ENCODE measurements at regions not wholly inside any gene's neighbourhood (a gene's known extent, or its start where the extent isn't known, plus 50 kb on each side); places are given as distances from the start of the nearest gene placed in this dataset.

- no peak overlapping the region for H2BK12ac ChIP-seq (ENCODE audit: insufficient read length, low read depth, low read length)
- Mint-ChIP-seq H3K27ac (no peak overlapping the region), H3K9me3 (peaks cover 8 to 9% of the 10 kb centered on the region in 2 experiments), H3K4me3 (no peak overlapping the region), H3K36me3 (ENCODE audit: insufficient read depth in 1 of 3, low read depth in 3 of 3) (peaks cover 0 to 3% (median 3%) of the 10 kb centered on the region in 3 experiments; a peak in 4 of 7 replicates), H3K27me3 (ENCODE audit: low read depth) (peaks cover 16% of the 10 kb centered on the region), H3K4me1 (peaks cover 10 to 16% of the 10 kb centered on the region in 2 experiments)
- no peak overlapping the region for H3K27ac ChIP-seq (ENCODE audit: insufficient read length, low read depth, low read length)
- no peaks in the 10 kb centered on the region for H3K23me2 ChIP-seq (ENCODE audit: insufficient read length, low read depth, low read length, poor library complexity, severe bottlenecking)
- H4K5ac ChIP-seq (ENCODE audit: insufficient read length, low read depth, low read length), result no peak overlapping the region
- no peak overlapping the region for H3K18ac ChIP-seq (ENCODE audit: insufficient read length, low read depth, low read length)
- H3K14ac ChIP-seq (ENCODE audit: insufficient read depth, low read length), result no peak overlapping the region; the same call in 1 of the 2 replicates
- no peak overlapping the region for H2BK5ac ChIP-seq (ENCODE audit: insufficient read length, low read length)
- DNase-seq, result no peak
- no peak overlapping the region for H4K91ac ChIP-seq (ENCODE audit: insufficient read length, low read depth, low read length)
- H2AFZ ChIP-seq (ENCODE audit: low read length), result no peak overlapping the region
- no peak overlapping the region for H3K9ac ChIP-seq (ENCODE audit: extremely low read depth, insufficient read length, low read length)
- H3K27me3 ChIP-seq (ENCODE audit: insufficient read depth, low read length), result no peaks in the 10 kb centered on the region
- H4K8ac ChIP-seq (replicated peaks; ENCODE audit: insufficient read length, low read depth, low read length), result no peak overlapping the region
- H3K4ac ChIP-seq (ENCODE audit: low read depth, low read length), result no peak overlapping the region
- H3K79me1 ChIP-seq (ENCODE audit: insufficient read depth, low read depth, low read length, poor library complexity, severe bottlenecking), result no peaks in the 10 kb centered on the region
- TF ChIP-seq CTCF (conservative IDR thresholded peaks at IDR 0.05), result no peak
- H3K56ac ChIP-seq (ENCODE audit: insufficient read length, low read depth, low read length), result no peak overlapping the region
- H2AK5ac ChIP-seq (ENCODE audit: insufficient read length, low read length), result no peak overlapping the region
- no peak overlapping the region for H3K23ac ChIP-seq (ENCODE audit: insufficient read length, low read depth, low read length)
- H4K20me1 ChIP-seq (ENCODE audit: control insufficient read depth, insufficient read depth, insufficient read length), result no peaks in the 10 kb centered on the region
- no peak overlapping the region for H2BK20ac ChIP-seq (ENCODE audit: low read depth, low read length, poor library complexity, severe bottlenecking)
- H2BK120ac ChIP-seq (ENCODE audit: low read depth, low read length, poor library complexity, severe bottlenecking), result no peak overlapping the region
- no CpG with 5 or more reads among the region's 10 CpGs for WGBS (ENCODE audit: extremely low coverage, insufficient read length, low lambda C conversion rate)
- H3K9me3 ChIP-seq (ENCODE audit: control insufficient read depth, low read depth, low read length), result peaks cover 5% of the 10 kb centered on the region
- no peak overlapping the region for H3K4me2 ChIP-seq (ENCODE audit: insufficient read depth, insufficient read length, low read length)
- no peaks in the 10 kb centered on the region for H3K79me2 ChIP-seq (ENCODE audit: insufficient read depth, low read length)
- no peak overlapping the region for H3T11ph ChIP-seq (ENCODE audit: low read length)
- no peaks in the 10 kb centered on the region for H3K4me1 ChIP-seq (ENCODE audit: insufficient read depth, low read length)
- no peak overlapping the region for H2BK15ac ChIP-seq (ENCODE audit: low read depth, low read length)
Observed at GRCh38 chr5:135147294-135148090, 113.5 kb upstream of the PITX1 start.
